CD8-positive, alpha-beta memory T cell (primary cell): ENCODE measurements at regions not wholly inside any gene's neighbourhood (a gene's known extent, or its start where the extent isn't known, plus 50 kb on each side); places are given as distances from the start of the nearest gene placed in this dataset.

Experiments used
- CTCF ChIA-PET: fragments of 350-600 bp; sonication (Branson Sonifier 250); formaldehyde crosslinking; loops from one replicate; lab custom pipeline; 2021; ENCODE audit warnings: antibody characterized with exemption; lab: Charles Lee
- POLR2A ChIA-PET: fragments of 350-600 bp; sonication (Branson Sonifier 250); formaldehyde crosslinking; loops from one replicate; lab custom pipeline; 2021; ENCODE audit warnings: antibody characterized with exemption; lab: Charles Lee
- DNase-seq, 5 donors: peaks; one replicate each; pipeline versions ENCODE4 v3.0.0 to v3.0.0-alpha.2; 2020 to 2022; ENCODE audit warnings: mixed read lengths in 1 of 5
- H3K27ac ChIP-seq: one replicate; pipeline ENCODE4 v1.7.0; 2013; ENCODE audit warnings: low read depth, mild to moderate bottlenecking, low read length, moderate library complexity
- H3K27me3 ChIP-seq: 2 replicates; pipeline ENCODE4 v1.7.0; 2013; ENCODE audit warnings: low read length, mild to moderate bottlenecking; ENCODE audit not compliant: insufficient read depth, poor library complexity, severe bottlenecking
- H3K36me3 ChIP-seq: 2 replicates; pipeline ENCODE4 v1.7.0; 2013; ENCODE audit warnings: mild to moderate bottlenecking, low read length, moderate library complexity; ENCODE audit not compliant: insufficient read depth
- H3K4me1 ChIP-seq: 2 replicates; pipeline ENCODE4 v1.7.0; 2013; ENCODE audit warnings: mild to moderate bottlenecking, low read length, moderate library complexity; ENCODE audit not compliant: insufficient read depth
- H3K4me3 ChIP-seq: 2 replicates; pipeline ENCODE4 v1.7.0; 2013; ENCODE audit warnings: mild to moderate bottlenecking, low read length
- H3K9me3 ChIP-seq: 2 replicates; pipeline ENCODE4 v1.7.0; 2013; ENCODE audit warnings: mild to moderate bottlenecking, low read length
- H3K27ac Mint-ChIP-seq, 8 donors: one replicate each; pipeline ENCODE4 v1.8.0; 2020 to 2021; ENCODE audit warnings: mixed read lengths in 8 of 8, mild to moderate bottlenecking in 6 of 8, inconsistent platforms in 3 of 8, moderate library complexity in 3 of 8
- H3K27me3 Mint-ChIP-seq, 2 donors: one replicate each; pipeline ENCODE4 v1.8.0; 2020 to 2021; ENCODE audit warnings: mixed read lengths in 2 of 2, mild to moderate bottlenecking in 1 of 2, moderate library complexity in 1 of 2
- H3K36me3 Mint-ChIP-seq, 3 donors: one replicate each; pipeline ENCODE4 v1.8.0; 2020 to 2021; ENCODE audit warnings: mixed read lengths in 3 of 3, inconsistent platforms in 1 of 3, mild to moderate bottlenecking in 1 of 3
- H3K4me1 Mint-ChIP-seq, 3 donors: one replicate each; pipeline ENCODE4 v1.8.0; 2020 to 2021; ENCODE audit warnings: mixed read lengths in 3 of 3, inconsistent platforms in 1 of 3, mild to moderate bottlenecking in 1 of 3
- H3K4me3 Mint-ChIP-seq, 7 donors: one replicate each; pipeline ENCODE4 v1.8.0; 2020 to 2021; ENCODE audit warnings: mixed read lengths in 7 of 7, mild to moderate bottlenecking in 6 of 7, moderate library complexity in 4 of 7, inconsistent platforms in 2 of 7
- H3K9me3 Mint-ChIP-seq, 5 donors: one replicate each; pipeline ENCODE4 v1.8.0; 2020 to 2022; ENCODE audit warnings: mixed read lengths in 5 of 5, mild to moderate bottlenecking in 3 of 5, moderate library complexity in 2 of 5, inconsistent platforms in 1 of 5

GRCh38 chr13:70330697-70331361, 222.6 kb upstream of the KLHL1 start:
- Histone ChIP-seq H3K36me3 (no peaks in the 10 kb centered on the region), H3K4me1 (no peaks in the 10 kb centered on the region)

GRCh38 chr13:70324519-70324918, 216.3 kb upstream of the KLHL1 start:
- no peak for DNase-seq
- no peaks in the 10 kb centered on the region for H3K27me3 ChIP-seq
- H3K27me3 Mint-ChIP-seq, result no peaks in the 10 kb centered on the region
- no peaks in the 10 kb centered on the region for H3K4me1 Mint-ChIP-seq
- H3K9me3 Mint-ChIP-seq, result peaks cover 0 to 11% (median 5%) of the 10 kb centered on the region in 5 donors
- H3K27ac Mint-ChIP-seq, result no peak overlapping the region
- no peak overlapping the region for H3K4me3 ChIP-seq
- H3K9me3 ChIP-seq, result no peaks in the 10 kb centered on the region
- ChIA-PET CTCF (no interaction called here), POLR2A (no interaction called here)
- no peak overlapping the region for H3K4me3 Mint-ChIP-seq
- H3K36me3 ChIP-seq, result no peaks in the 10 kb centered on the region
- no peaks in the 10 kb centered on the region for H3K4me1 ChIP-seq
- no peaks in the 10 kb centered on the region for H3K36me3 Mint-ChIP-seq
- H3K27ac ChIP-seq, result no peak overlapping the region

More at GRCh38 chr13:70330697-70331361, 222.6 kb upstream of the KLHL1 start:
- H3K9me3 Mint-ChIP-seq, result peaks cover 0 to 13% (median 9%) of the 10 kb centered on the region in 5 donors
- H3K27me3 Mint-ChIP-seq, result no peaks in the 10 kb centered on the region
- ChIA-PET POLR2A (no interaction called here), CTCF (no interaction called here)
- H3K27ac ChIP-seq, result no peak overlapping the region
- no peak overlapping the region for H3K4me3 ChIP-seq
- H3K36me3 Mint-ChIP-seq, result no peaks in the 10 kb centered on the region
- no peaks in the 10 kb centered on the region for H3K4me1 Mint-ChIP-seq
- H3K9me3 ChIP-seq, result no peaks in the 10 kb centered on the region
- no peak for DNase-seq
- H3K27me3 ChIP-seq, result no peaks in the 10 kb centered on the region
- no peak overlapping the region for H3K4me3 Mint-ChIP-seq
- no peak overlapping the region for H3K27ac Mint-ChIP-seq

- DNase-seq, result no peak
- Mint-ChIP-seq H3K36me3 (no peaks in the 10 kb centered on the region), H3K27ac (no peak overlapping the region), H3K4me3 (no peak overlapping the region), H3K4me1 (no peaks in the 10 kb centered on the region), H3K9me3 (peaks cover 0 to 12% (median 4%) of the 10 kb centered on the region in 5 donors), H3K27me3 (no peaks in the 10 kb centered on the region)
- ChIA-PET POLR2A (no interaction called here), CTCF (no interaction called here)
- Histone ChIP-seq H3K36me3 (no peaks in the 10 kb centered on the region), H3K27ac (no peak overlapping the region), H3K4me3 (no peak overlapping the region), H3K27me3 (no peaks in the 10 kb centered on the region), H3K9me3 (no peaks in the 10 kb centered on the region), H3K4me1 (no peaks in the 10 kb centered on the region)
Measured at GRCh38 chr13:70311191-70311590, 202.9 kb upstream of the KLHL1 start.

- H3K27ac Mint-ChIP-seq, result no peak overlapping the region
- no peak overlapping the region for H3K4me3 ChIP-seq
- no peaks in the 10 kb centered on the region for H3K36me3 Mint-ChIP-seq
- H3K36me3 ChIP-seq, result no peaks in the 10 kb centered on the region
- CTCF ChIA-PET, result no interaction called here
- no peak overlapping the region for H3K4me3 Mint-ChIP-seq
- no peaks in the 10 kb centered on the region for H3K4me1 Mint-ChIP-seq
- peaks cover 0 to 12% (median 4%) of the 10 kb centered on the region in 5 donors for H3K9me3 Mint-ChIP-seq
- H3K27me3 Mint-ChIP-seq, result no peaks in the 10 kb centered on the region
- DNase-seq, result no peak
- POLR2A ChIA-PET, result no interaction called here
- H3K9me3 ChIP-seq, result no peaks in the 10 kb centered on the region
- no peak overlapping the region for H3K27ac ChIP-seq
- no peaks in the 10 kb centered on the region for H3K4me1 ChIP-seq
- no peaks in the 10 kb centered on the region for H3K27me3 ChIP-seq
Measured at GRCh38 chr13:70310396-70311119, 202.3 kb upstream of the KLHL1 start.

GRCh38 chr13:70297189-70297616, 189.0 kb upstream of the KLHL1 start:
- Mint-ChIP-seq H3K36me3 (no peaks in the 10 kb centered on the region), H3K27ac (no peak overlapping the region), H3K4me1 (no peaks in the 10 kb centered on the region), H3K27me3 (peaks cover 0 to 2% of the 10 kb centered on the region in 2 donors), H3K9me3 (peaks cover 4 to 24% (median 15%) of the 10 kb centered on the region in 5 donors), H3K4me3 (no peak overlapping the region)
- CTCF ChIA-PET, result no interaction called here
- no peak overlapping the region for H3K4me3 ChIP-seq
- POLR2A ChIA-PET, result no interaction called here
- no peaks in the 10 kb centered on the region for H3K4me1 ChIP-seq
- DNase-seq, result no peak
- no peaks in the 10 kb centered on the region for H3K36me3 ChIP-seq
- no peaks in the 10 kb centered on the region for H3K27me3 ChIP-seq
- no peaks in the 10 kb centered on the region for H3K9me3 ChIP-seq
- no peak overlapping the region for H3K27ac ChIP-seq

GRCh38 chr13:70284371-70284770, 176.1 kb upstream of the KLHL1 start:
- Mint-ChIP-seq H3K36me3 (no peaks in the 10 kb centered on the region), H3K4me3 (no peak overlapping the region), H3K27me3 (no peaks in the 10 kb centered on the region), H3K9me3 (peaks cover 3 to 52% (median 8%) of the 10 kb centered on the region in 5 donors), H3K27ac (no peak overlapping the region), H3K4me1 (no peaks in the 10 kb centered on the region)
- Histone ChIP-seq H3K36me3 (no peaks in the 10 kb centered on the region), H3K27ac (no peak overlapping the region), H3K4me1 (no peaks in the 10 kb centered on the region), H3K9me3 (no peaks in the 10 kb centered on the region), H3K27me3 (no peaks in the 10 kb centered on the region), H3K4me3 (no peak overlapping the region)
- ChIA-PET POLR2A (no interaction called here), CTCF (no interaction called here)
- DNase-seq, result no peak

GRCh38 chr13:70275841-70276240, 167.6 kb upstream of the KLHL1 start:
- Mint-ChIP-seq H3K27me3 (no peaks in the 10 kb centered on the region), H3K9me3 (peaks cover 0 to 28% (median 2%) of the 10 kb centered on the region in 5 donors), H3K27ac (no peak overlapping the region), H3K4me1 (no peaks in the 10 kb centered on the region), H3K4me3 (no peak overlapping the region), H3K36me3 (no peaks in the 10 kb centered on the region)
- CTCF ChIA-PET, result no interaction called here
- H3K4me3 ChIP-seq, result no peak overlapping the region
- POLR2A ChIA-PET, result no interaction called here
- no peak overlapping the region for H3K27ac ChIP-seq
- no peak for DNase-seq
- H3K27me3 ChIP-seq, result no peaks in the 10 kb centered on the region
- H3K36me3 ChIP-seq, result no peaks in the 10 kb centered on the region
- H3K4me1 ChIP-seq, result no peaks in the 10 kb centered on the region
- H3K9me3 ChIP-seq, result no peaks in the 10 kb centered on the region

- Mint-ChIP-seq H3K27ac (no peak overlapping the region), H3K4me1 (no peaks in the 10 kb centered on the region), H3K4me3 (no peak overlapping the region), H3K9me3 (peaks cover 4 to 27% (median 7%) of the 10 kb centered on the region in 5 donors), H3K36me3 (no peaks in the 10 kb centered on the region), H3K27me3 (no peaks in the 10 kb centered on the region)
- ChIA-PET CTCF (no interaction called here), POLR2A (no interaction called here)
- DNase-seq, result no peak
- Histone ChIP-seq H3K36me3 (no peaks in the 10 kb centered on the region), H3K27me3 (no peaks in the 10 kb centered on the region), H3K4me3 (no peak overlapping the region), H3K9me3 (no peaks in the 10 kb centered on the region), H3K27ac (no peak overlapping the region), H3K4me1 (no peaks in the 10 kb centered on the region)
Measured at GRCh38 chr13:70255406-70255991, 147.2 kb upstream of the KLHL1 start.
